Fibroblast of the conjunctiva (primary cell): ENCODE measurements at regions not wholly inside any gene's neighbourhood (a gene's known extent, or its start where the extent isn't known, plus 50 kb on each side); places are given as distances from the start of the nearest gene placed in this dataset.

Experiments used
- DNase-seq: peaks from one replicate; pipeline ENCODE4 v3.0.0-alpha.2; 2010; ENCODE audit warnings: low read depth

- DNase-seq, result no peak
Observed at GRCh38 chr12:114767906-114768722, 84.1 kb upstream of the TBX3 start.

GRCh38 chr12:114767084-114767760 lies 83.2 kb upstream of the TBX3 start:
- no peak for DNase-seq

- DNase-seq, result no peak
Observed at GRCh38 chr12:114765960-114766691, 82.2 kb upstream of the TBX3 start.

GRCh38 chr12:114764510-114764909 lies 80.5 kb upstream of the TBX3 start:
- no peak for DNase-seq

- no peak for DNase-seq
Observed at GRCh38 chr12:114762490-114763110, 78.6 kb upstream of the TBX3 start.

- no peak for DNase-seq
Observed at GRCh38 chr12:114760151-114760877, 76.3 kb upstream of the TBX3 start.

GRCh38 chr12:114759635-114760034 lies 75.7 kb upstream of the TBX3 start:
- no peak for DNase-seq

GRCh38 chr12:114757684-114758325 lies 73.8 kb upstream of the TBX3 start:
- DNase-seq, result no peak

GRCh38 chr12:114752217-114752616 lies 68.2 kb upstream of the TBX3 start:
- DNase-seq, result no peak

GRCh38 chr12:114751712-114752111 lies 67.7 kb upstream of the TBX3 start:
- DNase-seq, result no peak

- DNase-seq, result no peak
Observed at GRCh38 chr12:114750917-114751316, 66.9 kb upstream of the TBX3 start.

- no peak for DNase-seq
Observed at GRCh38 chr12:114749065-114749464, 65.1 kb upstream of the TBX3 start.

GRCh38 chr12:114747012-114747858 lies 63.3 kb upstream of the TBX3 start:
- DNase-seq, result no peak

- peak; percentile 18 for DNase-seq
Observed at GRCh38 chr12:114746297-114747011, 62.5 kb upstream of the TBX3 start.

GRCh38 chr12:114744691-114745090 lies 60.7 kb upstream of the TBX3 start:
- DNase-seq, result peak; percentile 36

- no peak for DNase-seq
Observed at GRCh38 chr12:114744285-114744684, 60.3 kb upstream of the TBX3 start.

- no peak for DNase-seq
Observed at GRCh38 chr12:114743799-114744198, 59.8 kb upstream of the TBX3 start.

- DNase-seq, result no peak
Observed at GRCh38 chr12:114743289-114743688, 59.3 kb upstream of the TBX3 start.

GRCh38 chr12:114742363-114742762 lies 58.4 kb upstream of the TBX3 start:
- no peak for DNase-seq

GRCh38 chr12:114741940-114742339 lies 58.0 kb upstream of the TBX3 start:
- no peak for DNase-seq
